ENCODE measurements at regions not wholly inside any gene's neighbourhood (a gene's known extent, or its start where the extent isn't known, plus 50 kb on each side); places are given as distances from the start of the nearest gene placed in this dataset.

GRCh38 chr4:185994750-185995149 is 74.2 kb upstream of the TLR3 start:
- TF ChIP-seq CTCF (IDR thresholded peaks at IDR 0.05) = no peak
- TF ChIP-seq POLR2AphosphoS5 (IDR thresholded peaks at IDR 0.05) = no peak
